Gastroesophageal sphincter (tissue), 4 donors: ENCODE measurements at regions not wholly inside any gene's neighbourhood (a gene's known extent, or its start where the extent isn't known, plus 50 kb on each side); places are given as distances from the start of the nearest gene placed in this dataset.
"Not testable (repeated sequence)": the region's sequence is repeated elsewhere in the genome, so short reads cannot be mapped to it uniquely, and the experiment has no call there.

Experiments
- ATAC-seq: fragments of 150-250 bp; one replicate; pipeline ENCODE4 v1.9.1; 2016; ENCODE audit warnings: mild to moderate bottlenecking, moderate library complexity
- H3K27ac ChIP-seq, 4 donors: fragments of 200-600 bp; sonication (generic) in 3 of 4; 1 replicate in 3 of 4; 2 replicates in 1 of 4; pipeline ENCODE4 v1.5.1; 2016 to 2019
- H3K27me3 ChIP-seq: fragments of 200-600 bp; sonication (generic); one replicate; pipeline ENCODE4 v1.5.1; 2019
- H3K36me3 ChIP-seq, 2 donors: fragments of 200-600 bp; sonication (generic); one replicate each; pipeline ENCODE4 v1.5.1; 2019; ENCODE audit warnings: control low read depth in 1 of 2
- H3K4me1 ChIP-seq, 3 donors: fragments of 200-600 bp; sonication (generic); 1 replicate in 2 of 3; 2 replicates in 1 of 3; pipeline ENCODE4 v1.5.1; 2016 to 2019; ENCODE audit warnings: control low read depth in 2 of 3
- H3K4me3 ChIP-seq, 2 donors: fragments of 200-600 bp; sonication (generic); one replicate each; pipeline ENCODE4 v1.5.1; 2019; ENCODE audit warnings: mild to moderate bottlenecking in 1 of 2, moderate library complexity in 1 of 2
- H3K9me3 ChIP-seq, 3 donors: fragments of 200-600 bp; sonication (generic); one replicate each; pipeline ENCODE4 v1.5.1; 2017 to 2019; ENCODE audit warnings: control low read depth in 2 of 3
- CTCF ChIP-seq, 4 experiments: fragments of 200-600 bp in 2 of 4; fragments of 450-650 bp in 2 of 4; sonication (generic) in 1 of 4; IDR thresholded peaks; one replicate each; pipeline ENCODE4 v1.5.1; 2017 to 2019; ENCODE audit warnings: antibody characterized with exemption in 4 of 4, mild to moderate bottlenecking in 2 of 4, moderate library complexity in 2 of 4
- EP300 ChIP-seq: sonication (generic); formaldehyde crosslinking; IDR thresholded peaks from one replicate; pipeline ENCODE4 v1.6.1; 2017; ENCODE audit warnings: antibody characterized with exemption, mild to moderate bottlenecking
- POLR2A ChIP-seq, 2 donors: fragments of 450-650 bp; IDR thresholded peaks; one replicate each; pipeline ENCODE4 v1.6.1; 2017; ENCODE audit warnings: antibody characterized with exemption in 2 of 2, mild to moderate bottlenecking in 2 of 2, moderate library complexity in 1 of 2
- POLR2AphosphoS5 ChIP-seq: sonication (generic); formaldehyde crosslinking; IDR thresholded peaks from one replicate; pipeline ENCODE4 v1.6.1; 2017; ENCODE audit warnings: antibody characterized with exemption
- WGBS, 2 donors: methylation state at CpG; one replicate each; pipeline ENCODE4 v1.1.5; 2018; ENCODE audit warnings: low coverage in 1 of 2; 5-methylcytosine and 5-hydroxymethylcytosine counted together

- Histone ChIP-seq H3K27me3 (peaks cover 15% of the 10 kb centered on the region), H3K9me3 (no peaks in the 10 kb centered on the region), H3K36me3 (no peaks in the 10 kb centered on the region), H3K27ac (no peak overlapping the region), H3K4me3 (no peak overlapping the region), H3K4me1 (no peaks in the 10 kb centered on the region)
- ATAC-seq = no peak
- no peak for TF ChIP-seq CTCF (IDR thresholded peaks at IDR 0.05)
- no peak for TF ChIP-seq POLR2A (IDR thresholded peaks at IDR 0.05)
- TF ChIP-seq EP300 = no peak
- TF ChIP-seq POLR2AphosphoS5 = no peak
- WGBS, 2 donors = 59 to 70% methylated on average over 5 to 6 of the region's 6 CpGs
Measured at GRCh38 chr7:148515728-148516695, 74.6 kb upstream of the C7orf33 start.

- not testable (repeated sequence) for H3K27ac ChIP-seq, ATAC-seq, H3K4me1 ChIP-seq, H3K9me3 ChIP-seq, H3K36me3 ChIP-seq, H3K4me3 ChIP-seq
- H3K27me3 ChIP-seq = peaks cover 23% of the 10 kb centered on the region
- WGBS, 2 donors = 42 to 76% methylated on average over 2 to 4 of the region's 4 CpGs
Measured at GRCh38 chr7:148519386-148519785, 71.2 kb upstream of the C7orf33 start.

- WGBS, 2 donors = 65 to 78% methylated on average over 4 of the region's 7 CpGs
- no peak for TF ChIP-seq POLR2AphosphoS5
- TF ChIP-seq EP300 = no peak
- no peak for TF ChIP-seq CTCF (IDR thresholded peaks at IDR 0.05)
- TF ChIP-seq POLR2A (IDR thresholded peaks at IDR 0.05) = no peak
- Histone ChIP-seq H3K4me3 (no peak overlapping the region), H3K4me1 (no peaks in the 10 kb centered on the region), H3K27ac (no peak overlapping the region), H3K9me3 (no peaks in the 10 kb centered on the region), H3K27me3 (peaks cover 23% of the 10 kb centered on the region), H3K36me3 (no peaks in the 10 kb centered on the region)
- ATAC-seq = no peak
Measured at GRCh38 chr7:148521271-148521670, 69.3 kb upstream of the C7orf33 start.

- peaks cover 23% of the 10 kb centered on the region for H3K27me3 ChIP-seq
- WGBS, 2 donors = 41 to 51% methylated on average over 4 of the region's 4 CpGs
- no peak for ATAC-seq
- H3K27ac ChIP-seq = no peak overlapping the region
- H3K4me1 ChIP-seq = no peaks in the 10 kb centered on the region
- no peaks in the 10 kb centered on the region for H3K9me3 ChIP-seq
- H3K4me3 ChIP-seq = no peak overlapping the region
- H3K36me3 ChIP-seq = no peaks in the 10 kb centered on the region
- no peak for TF ChIP-seq EP300
- TF ChIP-seq CTCF (IDR thresholded peaks at IDR 0.05) = no peak
- no peak for TF ChIP-seq POLR2AphosphoS5
- no peak for TF ChIP-seq POLR2A (IDR thresholded peaks at IDR 0.05)
Measured at GRCh38 chr7:148523550-148523949, 67.0 kb upstream of the C7orf33 start.

- H3K27ac ChIP-seq = no peak overlapping the region
- H3K9me3 ChIP-seq = no peaks in the 10 kb centered on the region
- WGBS, 2 donors = 43 to 47% methylated on average over 6 to 7 of the region's 7 CpGs
- no peaks in the 10 kb centered on the region for H3K36me3 ChIP-seq
- H3K27me3 ChIP-seq = peaks cover 21% of the 10 kb centered on the region
- no peak for TF ChIP-seq POLR2A (IDR thresholded peaks at IDR 0.05)
- TF ChIP-seq EP300 = no peak
- TF ChIP-seq POLR2AphosphoS5 = no peak
- TF ChIP-seq CTCF (IDR thresholded peaks at IDR 0.05) = no peak
- no peak for ATAC-seq
- H3K4me1 ChIP-seq = no peaks in the 10 kb centered on the region
- H3K4me3 ChIP-seq = no peak overlapping the region
Measured at GRCh38 chr7:148524479-148525224, 65.9 kb upstream of the C7orf33 start.
